ENCODE measurements at regions not wholly inside any gene's neighbourhood (a gene's known extent, or its start where the extent isn't known, plus 50 kb on each side); places are given as distances from the start of the nearest gene placed in this dataset.

DNA sequence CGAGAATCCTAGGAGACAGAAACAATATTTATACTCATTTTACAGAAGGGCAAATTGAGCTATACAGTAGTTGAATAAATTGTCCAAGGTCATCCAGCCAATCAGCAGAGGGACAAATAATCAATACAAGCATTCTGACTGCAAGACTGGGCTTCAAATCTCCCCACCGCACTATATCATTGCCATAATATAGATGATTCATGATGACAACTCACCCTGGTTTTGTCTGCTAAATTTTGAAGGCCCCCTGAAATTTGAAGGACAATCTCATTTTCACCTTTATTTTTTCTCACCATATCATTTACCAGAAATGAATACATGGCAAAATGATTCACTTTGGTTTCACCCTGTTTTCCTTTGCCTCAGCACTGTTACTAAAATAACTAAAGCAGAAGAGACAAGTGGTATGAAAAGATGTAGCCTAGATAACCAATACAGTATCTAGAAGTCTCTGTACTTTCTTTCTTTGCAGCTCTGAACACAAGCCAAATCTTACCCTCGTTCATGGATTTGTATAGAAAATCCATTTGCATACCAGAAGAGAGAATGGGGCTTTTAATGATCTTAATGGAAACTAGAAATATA is 292.5 kb downstream of the TTLL7 start:
- Histone ChIP-seq H3K4me3 (no peak overlapping the region), H3K27me3 (no peaks in the 10 kb centered on the region), H3K27ac (no peak overlapping the region), H3K4me1 (peaks cover 0 to 6% (median 0%) of the 10 kb centered on the region in 12 donors), H3K36me3 (no peaks in the 10 kb centered on the region), H3K9me3 (no peaks in the 10 kb centered on the region)
- no peak for ATAC-seq
- TF ChIP-seq, protein P1, sequence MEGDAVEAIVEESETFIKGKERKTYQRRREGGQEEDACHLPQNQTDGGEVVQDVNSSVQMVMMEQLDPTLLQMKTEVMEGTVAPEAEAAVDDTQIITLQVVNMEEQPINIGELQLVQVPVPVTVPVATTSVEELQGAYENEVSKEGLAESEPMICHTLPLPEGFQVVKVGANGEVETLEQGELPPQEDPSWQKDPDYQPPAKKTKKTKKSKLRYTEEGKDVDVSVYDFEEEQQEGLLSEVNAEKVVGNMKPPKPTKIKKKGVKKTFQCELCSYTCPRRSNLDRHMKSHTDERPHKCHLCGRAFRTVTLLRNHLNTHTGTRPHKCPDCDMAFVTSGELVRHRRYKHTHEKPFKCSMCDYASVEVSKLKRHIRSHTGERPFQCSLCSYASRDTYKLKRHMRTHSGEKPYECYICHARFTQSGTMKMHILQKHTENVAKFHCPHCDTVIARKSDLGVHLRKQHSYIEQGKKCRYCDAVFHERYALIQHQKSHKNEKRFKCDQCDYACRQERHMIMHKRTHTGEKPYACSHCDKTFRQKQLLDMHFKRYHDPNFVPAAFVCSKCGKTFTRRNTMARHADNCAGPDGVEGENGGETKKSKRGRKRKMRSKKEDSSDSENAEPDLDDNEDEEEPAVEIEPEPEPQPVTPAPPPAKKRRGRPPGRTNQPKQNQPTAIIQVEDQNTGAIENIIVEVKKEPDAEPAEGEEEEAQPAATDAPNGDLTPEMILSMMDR (IDR thresholded peaks at IDR 0.05) = no peak
- TF ChIP-seq POLR2A (IDR thresholded peaks at IDR 0.05) = no peak
- WGBS, 4 donors = 79 to 84% (median 81%) methylated on average over 3 of the region's 3 CpGs
- no peak for DNase-seq
- intact Hi-C loops (cut with DNase I) = loop anchor here in 1 of 10 donors (10.0 kb wide), 1 partner anchor 58 kb away; no protein-coding TSS in a partner anchor

DNA sequence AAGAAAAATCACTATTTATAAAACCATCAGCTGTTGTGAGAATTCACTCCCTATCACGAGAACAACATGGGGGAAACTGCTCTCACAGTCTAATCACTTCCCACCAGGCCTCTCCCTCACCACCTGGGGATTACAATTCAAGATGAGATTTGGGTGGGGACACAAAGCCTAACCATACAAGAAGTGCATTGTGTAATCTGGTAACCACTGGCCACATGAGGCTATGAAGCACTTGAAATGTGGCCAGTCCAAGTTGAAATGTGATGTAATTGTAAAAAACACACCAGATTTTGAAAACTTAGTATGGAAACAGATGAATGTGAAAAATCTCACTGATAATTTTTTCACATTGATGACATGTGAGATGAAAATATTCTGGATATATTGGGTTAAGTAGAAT is 293.8 kb downstream of the TTLL7 start:
- TF ChIP-seq, protein P1 (IDR thresholded peaks at IDR 0.05) = no peak
- no peak for TF ChIP-seq POLR2A (IDR thresholded peaks at IDR 0.05)
- no peak overlapping the region for H3K4me3 ChIP-seq
- ATAC-seq (no peak), DNase-seq (no peak)
- intact Hi-C loops (cut with DNase I) = loop anchor here in 1 of 10 donors (10.0 kb wide), 1 partner anchor 60 kb away; no protein-coding TSS in a partner anchor
- no peaks in the 10 kb centered on the region for H3K9me3 ChIP-seq
- no peaks in the 10 kb centered on the region for H3K27me3 ChIP-seq
- no peak overlapping the region for H3K27ac ChIP-seq
- peaks cover 0 to under 1% (median 0%) of the 10 kb centered on the region in 12 donors for H3K4me1 ChIP-seq
- no peaks in the 10 kb centered on the region for H3K36me3 ChIP-seq
- 53 to 67% (median 64%) methylated on average over 1 of the region's 1 CpG for WGBS, 4 donors

DNA sequence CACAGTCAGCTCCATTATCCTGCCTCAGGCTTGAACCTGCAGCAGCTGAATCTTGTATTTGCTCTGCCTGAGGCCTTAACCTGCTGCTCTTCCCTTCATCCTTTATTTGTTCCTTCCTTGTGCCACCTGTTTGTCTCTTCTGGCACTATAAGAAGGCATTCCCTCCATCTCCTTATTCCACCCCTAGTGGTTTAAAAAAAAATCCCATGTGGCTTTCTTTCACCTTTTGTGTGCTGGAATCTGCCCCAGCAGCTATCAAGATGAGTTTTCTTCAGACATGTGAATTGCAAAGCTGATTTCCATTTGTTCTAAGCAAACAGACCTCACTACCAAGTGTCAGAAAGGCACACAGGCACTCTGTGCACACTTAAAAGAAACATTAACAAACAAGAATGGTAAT is 294.6 kb downstream of the TTLL7 start:
- no peaks in the 10 kb centered on the region for H3K36me3 ChIP-seq
- H3K27ac ChIP-seq = no peak overlapping the region
- no peaks in the 10 kb centered on the region for H3K4me1 ChIP-seq
- H3K4me3 ChIP-seq = no peak overlapping the region
- no peak for ATAC-seq
- H3K9me3 ChIP-seq = peaks cover 0 to 1% (median 0%) of the 10 kb centered on the region in 12 donors
- H3K27me3 ChIP-seq = no peaks in the 10 kb centered on the region
- TF ChIP-seq, protein P1 (IDR thresholded peaks at IDR 0.05) = no peak
- TF ChIP-seq POLR2A (IDR thresholded peaks at IDR 0.05) = no peak
- intact Hi-C loops (cut with DNase I) = loop anchor here in 1 of 10 donors (10.0 kb wide), 1 partner anchor 60 kb away; no protein-coding TSS in a partner anchor
- no peak for DNase-seq

DNA sequence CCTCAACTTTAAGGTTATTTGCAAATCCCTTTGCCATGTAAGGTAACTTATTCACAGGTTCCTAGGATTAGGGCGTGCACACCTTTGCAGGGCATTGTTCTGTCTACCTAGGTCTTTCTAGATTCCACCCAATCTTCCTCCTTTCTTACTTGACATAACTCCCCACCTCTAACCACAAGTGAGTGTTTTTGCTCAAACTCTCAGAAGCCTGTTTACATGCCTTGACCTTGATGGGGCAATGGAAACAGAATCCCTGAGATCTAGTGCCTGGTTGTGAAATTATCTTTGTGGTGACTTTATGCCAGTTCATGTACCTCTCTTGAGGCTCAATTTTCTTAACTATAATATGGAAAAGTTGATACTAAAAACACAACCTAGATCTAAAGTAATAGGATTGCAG is 296.6 kb downstream of the TTLL7 start:
- DNase-seq = no peak
- intact Hi-C loops (cut with DNase I) = loop anchor here in 1 of 10 donors (10.0 kb wide), 1 partner anchor 62 kb away; no protein-coding TSS in a partner anchor
- Histone ChIP-seq H3K36me3 (no peaks in the 10 kb centered on the region), H3K27me3 (no peaks in the 10 kb centered on the region), H3K4me3 (no peak overlapping the region), H3K27ac (no peak overlapping the region), H3K4me1 (no peaks in the 10 kb centered on the region), H3K9me3 (peaks cover 0 to 6% (median 0%) of the 10 kb centered on the region in 12 donors)
- 93 to 98% (median 96%) methylated on average over 1 of the region's 1 CpG for whole genome bisulfite sequencing, 4 donors
- no peak for ATAC-seq
- no peak for TF ChIP-seq POLR2A (IDR thresholded peaks at IDR 0.05)
- TF ChIP-seq, protein P1 (IDR thresholded peaks at IDR 0.05) = no peak
